ENCODE measurements at regions not wholly inside any gene's neighbourhood (a gene's known extent, or its start where the extent isn't known, plus 50 kb on each side); places are given as distances from the start of the nearest gene placed in this dataset.

DNA sequence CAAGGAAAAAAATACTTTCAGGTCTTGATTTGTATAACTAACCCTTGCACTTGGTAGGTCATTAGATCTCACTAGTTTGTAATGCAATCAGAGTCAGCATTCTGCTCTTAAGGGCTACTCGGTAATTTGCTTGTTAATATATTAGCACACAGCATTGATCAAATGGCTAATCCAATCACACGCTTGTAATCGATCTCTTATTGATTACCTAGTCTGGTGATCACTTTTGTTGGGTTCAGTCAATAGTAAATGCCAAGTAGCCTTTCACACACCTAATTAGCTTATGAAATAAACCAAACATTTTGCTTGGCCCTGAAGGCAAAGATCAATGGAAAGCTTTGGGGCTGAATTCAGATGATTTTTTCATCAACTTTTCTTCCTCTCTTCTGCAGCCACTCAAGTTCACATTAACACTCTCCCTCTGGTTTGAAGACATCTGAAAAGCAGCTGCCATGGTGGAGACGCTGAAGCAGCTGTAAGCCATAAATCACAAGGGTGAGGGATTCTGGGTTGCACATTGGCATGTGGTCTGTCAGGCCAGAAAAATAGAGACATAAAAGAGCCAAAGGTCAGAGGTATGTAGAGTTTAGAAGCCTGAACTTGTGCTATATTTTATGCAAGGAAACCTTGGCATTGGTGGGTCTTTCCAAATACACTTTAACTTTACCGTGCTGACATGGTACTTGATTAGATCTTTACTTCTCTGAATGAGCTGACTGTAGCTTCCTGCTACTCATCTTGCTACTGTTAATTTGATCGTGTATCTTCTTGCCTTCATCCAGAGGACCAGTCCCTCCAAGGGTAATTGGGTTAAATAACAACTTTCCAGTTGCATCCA is 234.4 kb downstream of the SIM1 start:
- H3K27me3 ChIP-seq (ENCODE audit: insufficient read depth, low read depth): no peaks in the 10 kb centered on the region
- H3K9ac ChIP-seq: no peak overlapping the region
- no peak overlapping the region for H3K27ac ChIP-seq
- no peaks in the 10 kb centered on the region for H3K4me1 ChIP-seq (ENCODE audit: low read depth, poor library complexity, severe bottlenecking)
- no peak overlapping the region for H3K4me2 ChIP-seq
- H3K36me3 ChIP-seq (ENCODE audit: insufficient read depth): no peaks in the 10 kb centered on the region
- no peak overlapping the region for H3K4me3 ChIP-seq (IDR thresholded peaks at IDR 0.05; ENCODE audit: insufficient read depth, low read depth, low read length)
- H2AFZ ChIP-seq (ENCODE audit: low read depth): no peak overlapping the region
- no peaks in the 10 kb centered on the region for H3K79me2 ChIP-seq (ENCODE audit: insufficient read depth, low read depth)
- no peaks in the 10 kb centered on the region for H4K20me1 ChIP-seq (ENCODE audit: insufficient read depth)
- TF ChIP-seq, protein P1, sequence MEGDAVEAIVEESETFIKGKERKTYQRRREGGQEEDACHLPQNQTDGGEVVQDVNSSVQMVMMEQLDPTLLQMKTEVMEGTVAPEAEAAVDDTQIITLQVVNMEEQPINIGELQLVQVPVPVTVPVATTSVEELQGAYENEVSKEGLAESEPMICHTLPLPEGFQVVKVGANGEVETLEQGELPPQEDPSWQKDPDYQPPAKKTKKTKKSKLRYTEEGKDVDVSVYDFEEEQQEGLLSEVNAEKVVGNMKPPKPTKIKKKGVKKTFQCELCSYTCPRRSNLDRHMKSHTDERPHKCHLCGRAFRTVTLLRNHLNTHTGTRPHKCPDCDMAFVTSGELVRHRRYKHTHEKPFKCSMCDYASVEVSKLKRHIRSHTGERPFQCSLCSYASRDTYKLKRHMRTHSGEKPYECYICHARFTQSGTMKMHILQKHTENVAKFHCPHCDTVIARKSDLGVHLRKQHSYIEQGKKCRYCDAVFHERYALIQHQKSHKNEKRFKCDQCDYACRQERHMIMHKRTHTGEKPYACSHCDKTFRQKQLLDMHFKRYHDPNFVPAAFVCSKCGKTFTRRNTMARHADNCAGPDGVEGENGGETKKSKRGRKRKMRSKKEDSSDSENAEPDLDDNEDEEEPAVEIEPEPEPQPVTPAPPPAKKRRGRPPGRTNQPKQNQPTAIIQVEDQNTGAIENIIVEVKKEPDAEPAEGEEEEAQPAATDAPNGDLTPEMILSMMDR (conservative IDR thresholded peaks at IDR 0.05; ENCODE audit: low read depth, low read length): no peak

DNA sequence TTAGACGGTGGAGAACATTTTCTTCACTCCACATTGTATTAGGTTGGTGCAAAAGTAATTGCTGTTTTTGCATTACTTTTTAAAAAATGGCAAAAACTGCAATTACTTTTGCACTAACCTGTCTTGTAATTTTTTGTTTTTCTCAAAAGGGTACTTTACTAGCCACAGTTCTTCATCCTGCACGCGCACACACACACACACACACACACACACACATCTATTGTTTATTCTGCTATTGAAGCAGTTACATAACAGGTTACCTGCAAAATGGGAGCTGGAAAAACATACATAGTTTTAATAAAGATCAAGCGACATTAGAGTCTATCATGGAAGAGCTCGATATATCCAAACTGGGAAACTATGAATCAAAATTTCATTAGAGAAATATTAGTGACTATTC is 235.2 kb downstream of the SIM1 start:
- Histone ChIP-seq H3K27me3 (ENCODE audit: insufficient read depth, low read depth) (no peaks in the 10 kb centered on the region), H3K4me2 (peak overlapping the region; percentile 73), H3K27ac (no peak overlapping the region)

DNA sequence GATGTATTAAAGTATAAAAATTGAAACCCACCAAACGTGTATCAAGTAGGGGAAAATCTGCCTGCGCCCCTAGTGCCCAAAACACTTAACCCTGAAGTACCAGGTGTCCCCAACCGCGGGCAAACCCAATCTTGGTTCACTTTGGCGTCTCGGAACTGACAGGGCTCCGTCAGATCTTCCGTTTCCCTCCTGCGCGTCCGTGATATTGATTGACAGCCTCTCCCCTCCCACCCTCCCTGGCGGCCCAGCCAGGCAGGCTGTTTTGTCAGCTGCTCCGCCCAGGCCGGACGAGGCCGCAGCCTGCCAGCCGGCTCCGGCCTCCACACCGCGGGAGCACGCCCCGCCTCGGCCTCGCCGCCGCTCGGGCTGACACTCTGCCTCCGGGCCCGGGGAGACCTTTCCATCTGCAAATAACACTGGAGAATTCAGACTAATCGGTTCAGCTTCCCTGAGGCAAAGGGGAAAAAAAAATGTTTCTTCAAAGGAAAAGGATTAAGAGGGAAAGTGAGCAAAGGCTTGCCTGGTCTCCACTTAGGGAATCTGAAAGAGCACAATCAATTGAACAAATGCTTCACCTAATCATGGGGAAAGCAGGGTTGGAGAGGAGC is 234.9 kb upstream of the MCHR2 start:
- Histone ChIP-seq H4K20me1 (ENCODE audit: insufficient read depth) (no peaks in the 10 kb centered on the region), H2AFZ (ENCODE audit: low read depth) (peak overlapping the region; percentile 91), H3K4me3 (IDR thresholded peaks at IDR 0.05; ENCODE audit: insufficient read depth, low read depth, low read length) (no peak overlapping the region), H3K79me2 (ENCODE audit: insufficient read depth, low read depth) (no peaks in the 10 kb centered on the region), H3K4me2 (peak overlapping the region; percentile 73), H3K36me3 (ENCODE audit: insufficient read depth) (no peaks in the 10 kb centered on the region), H3K9ac (no peak overlapping the region; the same call in 1 of the 2 replicates), H3K4me1 (ENCODE audit: low read depth, poor library complexity, severe bottlenecking) (no peaks in the 10 kb centered on the region), H3K27me3 (ENCODE audit: insufficient read depth, low read depth) (no peaks in the 10 kb centered on the region), H3K27ac (no peak overlapping the region)
- TF ChIP-seq, protein P1 (conservative IDR thresholded peaks at IDR 0.05; ENCODE audit: low read depth, low read length): no peak

More for the DNA sequence above, 235.2 kb downstream of the SIM1 start:
- Histone ChIP-seq H2AFZ (ENCODE audit: low read depth) (peak overlapping the region; percentile 91), H3K36me3 (ENCODE audit: insufficient read depth) (no peaks in the 10 kb centered on the region), H4K20me1 (ENCODE audit: insufficient read depth) (no peaks in the 10 kb centered on the region), H3K4me3 (IDR thresholded peaks at IDR 0.05; ENCODE audit: insufficient read depth, low read depth, low read length) (no peak overlapping the region), H3K9ac (no peak overlapping the region), H3K79me2 (ENCODE audit: insufficient read depth, low read depth) (no peaks in the 10 kb centered on the region), H3K4me1 (ENCODE audit: low read depth, poor library complexity, severe bottlenecking) (no peaks in the 10 kb centered on the region)
- TF ChIP-seq, protein P1 (conservative IDR thresholded peaks at IDR 0.05; ENCODE audit: low read depth, low read length): no peak

DNA sequence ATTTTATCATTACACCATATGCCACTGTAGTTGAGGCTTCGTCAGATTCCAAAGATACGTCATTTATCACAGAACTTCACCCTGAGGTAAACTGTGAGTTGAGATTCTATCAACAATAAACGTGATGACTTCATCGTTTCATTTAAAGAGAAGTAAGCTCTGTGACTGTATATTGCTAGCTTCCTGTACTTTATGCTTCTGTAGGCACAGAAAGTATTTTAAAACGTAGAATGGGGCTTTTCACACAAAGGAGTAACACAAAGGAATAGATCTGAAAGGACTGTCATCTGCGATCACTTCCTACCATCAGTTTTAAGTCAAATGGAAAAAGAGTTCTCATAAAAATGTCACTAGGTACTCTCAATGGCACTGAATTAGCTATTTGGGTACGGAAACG is 234.4 kb upstream of the MCHR2 start:
- H3K79me2 ChIP-seq (ENCODE audit: insufficient read depth, low read depth): no peaks in the 10 kb centered on the region
- no peaks in the 10 kb centered on the region for H4K20me1 ChIP-seq (ENCODE audit: insufficient read depth)
- H3K9ac ChIP-seq: no peak overlapping the region
- H2AFZ ChIP-seq (ENCODE audit: low read depth): peak overlapping the region; percentile 91
- H3K4me1 ChIP-seq (ENCODE audit: low read depth, poor library complexity, severe bottlenecking): no peaks in the 10 kb centered on the region
- H3K36me3 ChIP-seq (ENCODE audit: insufficient read depth): no peaks in the 10 kb centered on the region
- no peak overlapping the region for H3K4me3 ChIP-seq (IDR thresholded peaks at IDR 0.05; ENCODE audit: insufficient read depth, low read depth, low read length)
- peak overlapping the region; percentile 57 for H3K4me2 ChIP-seq
- TF ChIP-seq, protein P1 (conservative IDR thresholded peaks at IDR 0.05; ENCODE audit: low read depth, low read length): no peak
- no peak overlapping the region for H3K27ac ChIP-seq
- H3K27me3 ChIP-seq (ENCODE audit: insufficient read depth, low read depth): no peaks in the 10 kb centered on the region

Measured in KMS-11 (cell line).